Upper lobe of right lung (tissue), 1 donor: ENCODE measurements at regions not wholly inside any gene's neighbourhood (a gene's known extent, or its start where the extent isn't known, plus 50 kb on each side); places are given as distances from the start of the nearest gene placed in this dataset.

Experiments
- ATAC-seq: fragments of 200-7000 bp; cut with Tn5 transposase; one replicate; pipeline ENCODE4 v1.9.1; 2020; ENCODE audit warnings: mild to moderate bottlenecking, moderate library complexity
- DNase-seq: peaks from one replicate; pipeline ENCODE4 v3.0.0-alpha.2; 2020
- H3K27ac ChIP-seq: fragments of 200-600 bp; one replicate; pipeline ENCODE4 v1.8.0; 2022
- H3K27me3 ChIP-seq: fragments of 200-600 bp; one replicate; pipeline ENCODE4 v1.8.0; 2022; ENCODE audit warnings: mild to moderate bottlenecking
- H3K36me3 ChIP-seq: fragments of 200-600 bp; one replicate; pipeline ENCODE4 v1.8.0; 2022
- H3K4me1 ChIP-seq: fragments of 200-600 bp; one replicate; pipeline ENCODE4 v1.8.0; 2022
- H3K4me3 ChIP-seq: fragments of 200-600 bp; one replicate; pipeline ENCODE4 v1.8.0; 2022; ENCODE audit warnings: mild to moderate bottlenecking
- H3K9me3 ChIP-seq: fragments of 200-600 bp; one replicate; pipeline ENCODE4 v1.8.0; 2022
- CTCF ChIP-seq: fragments of 200-600 bp; IDR thresholded peaks from one replicate; pipeline ENCODE4 v1.8.0; 2022; ENCODE audit warnings: antibody characterized with exemption
- intact Hi-C: fragments of 100-400 bp; cut with DNase I; formaldehyde crosslinking; loops from one replicate; pipeline ENCODE4 v1.11.0; 2022
- donor health status: DM: no; HTN: yes; CAD: no; lungs with severe emphysema.

GRCh38 chr14:40292664-40293063 lies 860.4 kb upstream of the FBXO33 start:
- Histone ChIP-seq H3K4me3 (no peak overlapping the region), H3K27ac (no peak overlapping the region), H3K4me1 (no peaks in the 10 kb centered on the region), H3K36me3 (no peaks in the 10 kb centered on the region), H3K27me3 (no peaks in the 10 kb centered on the region), H3K9me3 (no peaks in the 10 kb centered on the region)
- TF ChIP-seq CTCF: no peak
- intact Hi-C loops: no loop called here
- DNase-seq (no peak), ATAC-seq (no peak)

GRCh38 chr14:40282196-40282595 lies 850.0 kb upstream of the FBXO33 start:
- no peak overlapping the region for H3K4me3 ChIP-seq
- intact Hi-C loops: no loop called here
- no peaks in the 10 kb centered on the region for H3K27me3 ChIP-seq
- no peak for ATAC-seq
- H3K36me3 ChIP-seq: no peaks in the 10 kb centered on the region
- H3K4me1 ChIP-seq: no peaks in the 10 kb centered on the region
- H3K9me3 ChIP-seq: no peaks in the 10 kb centered on the region
- no peak for DNase-seq
- H3K27ac ChIP-seq: no peak overlapping the region
- TF ChIP-seq CTCF: no peak

GRCh38 chr14:40280652-40281051 lies 848.4 kb upstream of the FBXO33 start:
- intact Hi-C loops: no loop called here
- no peak for TF ChIP-seq CTCF
- Histone ChIP-seq H3K36me3 (no peaks in the 10 kb centered on the region), H3K27ac (no peak overlapping the region), H3K27me3 (no peaks in the 10 kb centered on the region), H3K4me3 (no peak overlapping the region), H3K4me1 (no peaks in the 10 kb centered on the region), H3K9me3 (no peaks in the 10 kb centered on the region)
- DNase-seq: no peak
- ATAC-seq: no peak

- intact Hi-C loops: no loop called here
- no peak overlapping the region for H3K4me3 ChIP-seq
- H3K4me1 ChIP-seq: no peaks in the 10 kb centered on the region
- no peak for DNase-seq
- no peak overlapping the region for H3K27ac ChIP-seq
- H3K9me3 ChIP-seq: no peaks in the 10 kb centered on the region
- H3K27me3 ChIP-seq: no peaks in the 10 kb centered on the region
- ATAC-seq: no peak
- no peaks in the 10 kb centered on the region for H3K36me3 ChIP-seq
- no peak for TF ChIP-seq CTCF
Measured at GRCh38 chr14:40273417-40273816, 841.2 kb upstream of the FBXO33 start.

- DNase-seq: no peak
- no peak for TF ChIP-seq CTCF
- no peak for ATAC-seq
Measured at GRCh38 chr14:40271480-40271879, 839.2 kb upstream of the FBXO33 start.

GRCh38 chr14:40269436-40269835 lies 837.2 kb upstream of the FBXO33 start:
- ATAC-seq (no peak), DNase-seq (no peak)
- Histone ChIP-seq H3K9me3 (no peaks in the 10 kb centered on the region), H3K27me3 (no peaks in the 10 kb centered on the region), H3K27ac (no peak overlapping the region), H3K4me1 (no peaks in the 10 kb centered on the region), H3K36me3 (no peaks in the 10 kb centered on the region), H3K4me3 (no peak overlapping the region)
- intact Hi-C loops: no loop called here
- no peak for TF ChIP-seq CTCF

More at GRCh38 chr14:40271480-40271879, 839.2 kb upstream of the FBXO33 start:
- no peak overlapping the region for H3K27ac ChIP-seq
- no peaks in the 10 kb centered on the region for H3K4me1 ChIP-seq
- H3K27me3 ChIP-seq: no peaks in the 10 kb centered on the region
- H3K4me3 ChIP-seq: no peak overlapping the region
- H3K9me3 ChIP-seq: no peaks in the 10 kb centered on the region
- intact Hi-C loops: no loop called here
- no peaks in the 10 kb centered on the region for H3K36me3 ChIP-seq
